Mesendoderm (in vitro differentiated cells): ENCODE measurements at regions not wholly inside any gene's neighbourhood (a gene's known extent, or its start where the extent isn't known, plus 50 kb on each side); places are given as distances from the start of the nearest gene placed in this dataset.
A peak's percentile ranks its signal among the peaks of the same experiment; 100 is the strongest.

ENCODE experiments used
- DNase-seq: peaks from one replicate; pipeline ENCODE4 v3.0.0; 2013
- H2AK5ac ChIP-seq: 2 replicates; pipeline ENCODE4 v1.6.1; 2013; ENCODE audit warnings: low read length, inconsistent platforms
- H2BK120ac ChIP-seq: 2 replicates; pipeline ENCODE4 v1.6.1; 2013; ENCODE audit warnings: low read depth, mild to moderate bottlenecking, low read length, moderate library complexity, mixed read lengths
- H2BK15ac ChIP-seq: replicated peaks from 2 replicates; pipeline ENCODE4 v1.6.1; 2013; ENCODE audit warnings: low read depth, mild to moderate bottlenecking, moderate library complexity
- H2BK5ac ChIP-seq: 2 replicates; pipeline ENCODE4 v1.6.1; 2013; ENCODE audit warnings: low read length, inconsistent platforms
- H3K18ac ChIP-seq: 2 replicates; pipeline ENCODE4 v1.6.1; 2013; ENCODE audit warnings: mild to moderate bottlenecking, low read length, mixed read lengths
- H3K23ac ChIP-seq: one replicate; pipeline ENCODE4 v1.6.1; 2013; ENCODE audit warnings: low read length
- H3K27ac ChIP-seq: 2 replicates; pipeline ENCODE4 v1.5.1; 2013; ENCODE audit warnings: low read depth, mild to moderate bottlenecking, inconsistent platforms, low read length, moderate library complexity
- H3K27me3 ChIP-seq: 2 replicates; pipeline ENCODE4 v1.6.1; 2013; ENCODE audit warnings: low read length, control low read depth, mild to moderate bottlenecking, inconsistent platforms; ENCODE audit not compliant: insufficient read depth, poor library complexity
- H3K36me3 ChIP-seq: 2 replicates; pipeline ENCODE4 v1.6.1; 2013; ENCODE audit warnings: low read length, inconsistent platforms; ENCODE audit not compliant: control insufficient read depth, insufficient read depth
- H3K4ac ChIP-seq: one replicate; pipeline ENCODE4 v1.6.1; 2013; ENCODE audit warnings: low read depth, mild to moderate bottlenecking, low read length, moderate library complexity
- H3K4me1 ChIP-seq: 2 replicates; pipeline ENCODE4 v1.6.1; 2013; ENCODE audit warnings: low read depth, low read length, inconsistent platforms; ENCODE audit not compliant: control insufficient read depth
- H3K4me2 ChIP-seq: 2 replicates; pipeline ENCODE4 v1.6.1; 2013; ENCODE audit warnings: low read length
- H3K4me3 ChIP-seq: 2 replicates; pipeline ENCODE4 v1.5.1; 2013; ENCODE audit warnings: mild to moderate bottlenecking, low read length
- H3K56ac ChIP-seq: one replicate; pipeline ENCODE4 v1.6.1; 2013; ENCODE audit warnings: low read length
- H3K79me1 ChIP-seq: 2 replicates; pipeline ENCODE4 v1.6.1; 2013; ENCODE audit warnings: low read length, inconsistent platforms
- H3K79me2 ChIP-seq: 2 replicates; pipeline ENCODE4 v1.6.1; 2013; ENCODE audit warnings: mild to moderate bottlenecking, low read length; ENCODE audit not compliant: control insufficient read depth, insufficient read depth
- H3K9ac ChIP-seq: 2 replicates; pipeline ENCODE4 v1.6.1; 2013; ENCODE audit warnings: low read length, inconsistent platforms
- H4K5ac ChIP-seq: one replicate; pipeline ENCODE4 v1.6.1; 2013; ENCODE audit warnings: low read length
- H4K8ac ChIP-seq: one replicate; pipeline ENCODE4 v1.6.1; 2013; ENCODE audit warnings: low read depth, mild to moderate bottlenecking, control low read depth, low read length, moderate library complexity
- WGBS: extraction: QIAGEN DNeasy Blood & Tissue Kit; methylation state at CpG from one replicate; pipeline ENCODE4 v1.1.7; 2013; ENCODE audit warnings: low lambda C conversion rate, missing lambda C conversion rate; ENCODE audit not compliant: insufficient coverage; ENCODE audit errors: extremely low coverage; 5-methylcytosine and 5-hydroxymethylcytosine counted together

DNA sequence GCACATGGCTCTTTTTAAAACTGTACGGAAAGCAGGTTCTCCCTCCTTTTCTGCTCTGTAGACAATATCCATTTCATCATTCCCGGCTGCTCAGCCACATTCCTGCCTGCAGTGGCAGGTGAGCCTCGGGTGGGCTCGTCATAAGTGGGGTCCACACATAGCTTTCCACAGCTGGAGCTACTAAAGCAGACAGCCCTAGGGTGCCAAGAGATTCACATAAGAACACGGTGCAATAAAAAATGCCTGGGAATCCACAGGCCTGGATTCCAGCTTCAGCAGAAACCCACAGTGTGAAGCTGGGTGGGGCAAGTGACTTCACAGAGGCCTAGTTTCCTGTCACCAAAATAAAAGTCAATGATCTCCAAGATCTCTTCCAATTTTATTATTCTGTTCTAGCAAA, 96.4 kb downstream of the MIS18A start:
- no peak overlapping the region for H2BK5ac ChIP-seq
- H3K79me2 ChIP-seq, result no peaks in the 10 kb centered on the region
- no peak overlapping the region for H4K8ac ChIP-seq
- H3K4me1 ChIP-seq, result peaks cover 14% of the 10 kb centered on the region
- H3K4me3 ChIP-seq, result no peak overlapping the region
- H3K79me1 ChIP-seq, result no peaks in the 10 kb centered on the region
- no peak overlapping the region for H3K4ac ChIP-seq
- H4K5ac ChIP-seq, result no peak overlapping the region
- no peak overlapping the region for H3K27ac ChIP-seq
- DNase-seq, result no peak
- H2BK15ac ChIP-seq, result no peak overlapping the region
- no peak overlapping the region for H2BK120ac ChIP-seq
- H3K18ac ChIP-seq, result no peak overlapping the region
- no peak overlapping the region for H2AK5ac ChIP-seq
- no peak overlapping the region for H3K4me2 ChIP-seq
- no peaks in the 10 kb centered on the region for H3K27me3 ChIP-seq
- H3K56ac ChIP-seq, result no peak overlapping the region
- H3K36me3 ChIP-seq, result no peaks in the 10 kb centered on the region
- WGBS, result no CpG with 5 or more reads among the region's 5 CpGs
- no peak overlapping the region for H3K9ac ChIP-seq
- no peak overlapping the region for H3K23ac ChIP-seq

DNA sequence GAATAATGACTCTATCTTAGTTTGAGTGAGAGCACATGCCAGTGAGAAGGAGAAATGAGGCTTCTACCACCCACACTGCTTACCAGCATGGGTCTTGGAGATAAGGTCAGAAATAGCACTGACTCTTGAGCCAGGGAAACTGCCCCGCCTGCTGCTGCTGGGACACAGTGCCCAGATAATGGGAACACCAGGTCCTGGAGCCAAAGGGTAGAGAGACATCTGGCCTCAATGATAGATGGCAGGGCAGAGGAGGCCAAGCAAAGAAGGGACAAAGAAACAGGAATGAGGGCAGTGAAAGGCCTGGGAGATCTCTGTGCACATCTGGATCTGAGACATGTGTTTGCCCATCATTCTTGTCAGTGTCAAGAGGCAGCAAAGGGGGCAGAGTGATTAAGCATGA, 97.4 kb downstream of the MIS18A start:
- WGBS, result no CpG with 5 or more reads among the region's 1 CpG
- Histone ChIP-seq H3K9ac (no peak overlapping the region), H3K23ac (no peak overlapping the region), H3K4me1 (peaks cover 14% of the 10 kb centered on the region), H3K4ac (no peak overlapping the region), H3K4me3 (no peak overlapping the region), H2AK5ac (no peak overlapping the region), H4K5ac (no peak overlapping the region), H3K27me3 (no peaks in the 10 kb centered on the region), H3K36me3 (no peaks in the 10 kb centered on the region), H3K4me2 (no peak overlapping the region), H3K56ac (no peak overlapping the region), H3K79me2 (no peaks in the 10 kb centered on the region), H2BK15ac (no peak overlapping the region), H3K18ac (no peak overlapping the region), H2BK5ac (no peak overlapping the region), H3K27ac (no peak overlapping the region), H3K79me1 (no peaks in the 10 kb centered on the region), H2BK120ac (no peak overlapping the region), H4K8ac (no peak overlapping the region)
- peak; percentile 9 for DNase-seq

DNA sequence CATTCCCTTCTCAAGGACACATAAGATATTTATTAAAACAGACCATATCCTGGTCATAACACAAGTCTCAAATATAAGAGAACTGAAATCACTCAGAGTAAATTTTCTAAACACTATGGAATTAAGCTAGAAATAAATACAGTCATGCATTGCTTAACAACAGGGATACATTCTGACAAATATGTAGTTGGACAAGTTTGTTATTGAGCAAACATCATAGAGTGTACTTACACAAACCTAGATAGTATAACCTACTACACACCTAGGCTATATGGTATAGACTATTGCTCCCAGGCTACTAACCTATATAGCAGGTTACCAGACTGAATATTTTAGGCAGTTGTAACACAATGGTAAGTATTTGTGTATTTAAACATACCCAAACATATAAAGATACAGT, 104.0 kb downstream of the MIS18A start:
- no peaks in the 10 kb centered on the region for H3K36me3 ChIP-seq
- no peak overlapping the region for H2BK5ac ChIP-seq
- H3K4me3 ChIP-seq, result no peak overlapping the region
- no peak overlapping the region for H2BK15ac ChIP-seq
- no peak overlapping the region for H3K56ac ChIP-seq
- no peak for DNase-seq
- H3K79me2 ChIP-seq, result no peaks in the 10 kb centered on the region
- H3K9ac ChIP-seq, result no peak overlapping the region
- H3K4ac ChIP-seq, result no peak overlapping the region
- no peak overlapping the region for H3K27ac ChIP-seq
- H3K18ac ChIP-seq, result no peak overlapping the region
- H2AK5ac ChIP-seq, result no peak overlapping the region
- H4K8ac ChIP-seq, result no peak overlapping the region
- H4K5ac ChIP-seq, result no peak overlapping the region
- no peaks in the 10 kb centered on the region for H3K79me1 ChIP-seq
- no peak overlapping the region for H3K23ac ChIP-seq
- no peaks in the 10 kb centered on the region for H3K4me1 ChIP-seq
- no peaks in the 10 kb centered on the region for H3K27me3 ChIP-seq
- H3K4me2 ChIP-seq, result no peak overlapping the region
- H2BK120ac ChIP-seq, result no peak overlapping the region

DNA sequence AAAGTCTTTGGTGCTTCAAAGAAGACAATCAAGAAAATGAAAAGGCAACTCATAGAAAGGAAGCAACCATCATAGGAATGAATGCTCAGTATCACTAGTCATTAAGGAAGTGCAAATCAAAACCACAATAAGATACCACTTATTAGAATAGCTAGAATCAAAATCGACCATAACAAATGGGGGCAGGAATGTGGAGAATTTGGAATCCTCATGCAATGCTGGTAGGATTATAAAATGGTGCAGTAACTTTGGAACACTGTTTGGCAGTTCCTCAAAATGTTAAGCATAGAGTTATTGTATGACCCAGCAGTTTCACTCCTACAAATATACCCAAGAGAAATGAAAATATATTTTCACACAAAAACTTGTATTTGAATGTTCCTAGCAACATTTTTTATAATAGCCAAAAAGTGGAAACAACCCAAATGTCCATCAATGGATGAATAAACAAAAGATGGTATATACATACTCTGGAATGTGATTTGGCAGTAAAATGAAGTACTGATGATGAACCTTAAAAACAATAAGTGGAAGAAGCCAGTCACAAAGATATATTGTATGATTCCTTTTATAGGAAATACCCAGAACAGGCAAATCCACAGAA, 105.6 kb downstream of the MIS18A start:
- no peak overlapping the region for H4K8ac ChIP-seq
- no peak overlapping the region for H3K18ac ChIP-seq
- no peak overlapping the region for H3K4me3 ChIP-seq
- no peaks in the 10 kb centered on the region for H3K36me3 ChIP-seq
- no peaks in the 10 kb centered on the region for H3K79me1 ChIP-seq
- H3K4ac ChIP-seq, result no peak overlapping the region
- no peak overlapping the region for H3K9ac ChIP-seq
- H2AK5ac ChIP-seq, result no peak overlapping the region
- WGBS, result no CpG with 5 or more reads among the region's 1 CpG
- H2BK5ac ChIP-seq, result no peak overlapping the region
- no peak overlapping the region for H4K5ac ChIP-seq
- no peaks in the 10 kb centered on the region for H3K27me3 ChIP-seq
- no peak for DNase-seq
- no peak overlapping the region for H3K56ac ChIP-seq
- H2BK120ac ChIP-seq, result no peak overlapping the region
- no peak overlapping the region for H3K23ac ChIP-seq
- no peaks in the 10 kb centered on the region for H3K4me1 ChIP-seq
- H3K4me2 ChIP-seq, result no peak overlapping the region
- H3K79me2 ChIP-seq, result no peaks in the 10 kb centered on the region
- no peak overlapping the region for H3K27ac ChIP-seq
- H2BK15ac ChIP-seq, result no peak overlapping the region

DNA sequence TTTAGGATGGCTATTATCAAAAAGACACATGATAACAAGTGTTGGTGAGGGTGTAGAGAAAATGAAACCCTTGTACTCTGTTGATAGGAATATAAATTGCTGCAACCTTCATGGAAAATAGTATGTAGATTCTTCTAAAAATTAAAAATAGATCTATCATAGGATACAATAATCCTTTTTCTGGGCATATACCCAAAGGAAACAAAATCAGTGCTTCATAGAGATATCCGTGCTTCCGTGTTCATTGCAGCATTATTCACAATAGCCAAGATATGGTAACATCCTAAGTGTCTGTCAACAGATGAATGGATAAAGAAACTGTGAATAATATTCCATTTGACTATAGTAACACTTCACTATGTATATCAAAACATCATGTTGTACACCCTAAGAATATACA, 106.7 kb downstream of the MIS18A start:
- H4K5ac ChIP-seq, result no peak overlapping the region
- no peak overlapping the region for H3K56ac ChIP-seq
- no peaks in the 10 kb centered on the region for H3K79me1 ChIP-seq
- H2BK120ac ChIP-seq, result no peak overlapping the region
- H3K27me3 ChIP-seq, result no peaks in the 10 kb centered on the region
- H3K4me2 ChIP-seq, result no peak overlapping the region
- H3K79me2 ChIP-seq, result no peaks in the 10 kb centered on the region
- H3K4me3 ChIP-seq, result no peak overlapping the region
- H2BK15ac ChIP-seq, result no peak overlapping the region
- H2BK5ac ChIP-seq, result no peak overlapping the region
- no CpG with 5 or more reads among the region's 2 CpGs for WGBS
- H2AK5ac ChIP-seq, result no peak overlapping the region
- H3K4me1 ChIP-seq, result no peaks in the 10 kb centered on the region
- no peak overlapping the region for H4K8ac ChIP-seq
- H3K4ac ChIP-seq, result no peak overlapping the region
- no peak overlapping the region for H3K27ac ChIP-seq
- no peak for DNase-seq
- no peak overlapping the region for H3K23ac ChIP-seq
- no peaks in the 10 kb centered on the region for H3K36me3 ChIP-seq
- H3K9ac ChIP-seq, result no peak overlapping the region
- no peak overlapping the region for H3K18ac ChIP-seq

DNA sequence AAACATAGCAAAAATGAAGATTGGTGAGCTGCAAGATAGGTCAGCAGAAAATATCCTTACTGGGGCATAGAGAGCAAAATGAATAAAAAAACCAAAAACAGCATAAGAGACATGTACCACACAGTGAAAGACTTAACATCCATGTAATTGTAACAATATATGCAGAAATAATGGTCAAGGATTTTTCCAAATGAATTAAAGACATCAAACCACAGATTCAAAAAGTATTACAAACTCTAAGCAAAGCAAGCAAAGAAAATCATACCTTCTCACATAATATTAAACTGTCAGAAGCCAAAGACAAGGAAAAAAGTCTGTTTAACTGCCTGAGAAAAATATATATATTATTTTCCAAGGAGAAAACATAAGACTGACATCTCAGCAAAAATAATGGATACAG, 111.3 kb downstream of the MIS18A start:
- no peaks in the 10 kb centered on the region for H3K36me3 ChIP-seq
- H3K56ac ChIP-seq, result no peak overlapping the region
- H3K9ac ChIP-seq, result no peak overlapping the region
- no peak overlapping the region for H3K27ac ChIP-seq
- H4K5ac ChIP-seq, result no peak overlapping the region
- no peak overlapping the region for H3K23ac ChIP-seq
- H3K4me1 ChIP-seq, result no peaks in the 10 kb centered on the region
- H3K4me2 ChIP-seq, result no peak overlapping the region
- no peak overlapping the region for H2AK5ac ChIP-seq
- no peak overlapping the region for H2BK120ac ChIP-seq
- H4K8ac ChIP-seq, result no peak overlapping the region
- H3K27me3 ChIP-seq, result no peaks in the 10 kb centered on the region
- no peak for DNase-seq
- H3K4me3 ChIP-seq, result no peak overlapping the region
- no peak overlapping the region for H2BK5ac ChIP-seq
- no peak overlapping the region for H2BK15ac ChIP-seq
- no peaks in the 10 kb centered on the region for H3K79me2 ChIP-seq
- no peak overlapping the region for H3K4ac ChIP-seq
- H3K79me1 ChIP-seq, result no peaks in the 10 kb centered on the region
- H3K18ac ChIP-seq, result no peak overlapping the region
